ENCODE measurements at regions not wholly inside any gene's neighbourhood (a gene's known extent, or its start where the extent isn't known, plus 50 kb on each side); places are given as distances from the start of the nearest gene placed in this dataset.

DNA sequence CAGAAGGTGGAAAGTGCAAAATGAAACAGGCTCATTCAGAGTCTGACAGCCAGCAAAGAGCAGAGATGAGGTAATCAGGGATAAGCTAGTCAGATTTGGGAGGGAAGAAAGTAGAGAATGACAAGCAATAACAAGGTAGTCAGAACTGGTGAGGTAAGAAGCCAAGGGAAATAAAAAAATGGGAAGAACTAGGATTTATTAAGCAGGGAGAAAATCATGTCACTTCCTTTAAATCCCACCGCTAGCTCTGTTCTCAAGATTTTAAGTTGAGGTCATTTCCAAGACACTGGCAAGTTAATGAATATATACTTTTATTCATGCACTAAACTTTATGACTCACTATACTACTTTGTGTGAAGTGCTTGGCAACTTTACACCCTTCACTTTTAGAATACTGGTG lies 1106.8 kb downstream of the IGSF11 start:
- ChIA-PET CTCF (no interaction called here), POLR2A (no interaction called here)
- H3K4me1 Mint-ChIP-seq (ENCODE audit: low read depth, unreplicated experiment) = no peaks in the 10 kb centered on the region
- H3K27me3 Mint-ChIP-seq (ENCODE audit: insufficient read depth, unreplicated experiment) = no peaks in the 10 kb centered on the region
- no peaks in the 10 kb centered on the region for H3K36me3 Mint-ChIP-seq (ENCODE audit: insufficient read depth, unreplicated experiment)
- H3K4me1 ChIP-seq = no peaks in the 10 kb centered on the region
- no peak overlapping the region for H3K4me3 ChIP-seq (ENCODE audit: low read depth, low read length)
- TF ChIP-seq, protein P1, sequence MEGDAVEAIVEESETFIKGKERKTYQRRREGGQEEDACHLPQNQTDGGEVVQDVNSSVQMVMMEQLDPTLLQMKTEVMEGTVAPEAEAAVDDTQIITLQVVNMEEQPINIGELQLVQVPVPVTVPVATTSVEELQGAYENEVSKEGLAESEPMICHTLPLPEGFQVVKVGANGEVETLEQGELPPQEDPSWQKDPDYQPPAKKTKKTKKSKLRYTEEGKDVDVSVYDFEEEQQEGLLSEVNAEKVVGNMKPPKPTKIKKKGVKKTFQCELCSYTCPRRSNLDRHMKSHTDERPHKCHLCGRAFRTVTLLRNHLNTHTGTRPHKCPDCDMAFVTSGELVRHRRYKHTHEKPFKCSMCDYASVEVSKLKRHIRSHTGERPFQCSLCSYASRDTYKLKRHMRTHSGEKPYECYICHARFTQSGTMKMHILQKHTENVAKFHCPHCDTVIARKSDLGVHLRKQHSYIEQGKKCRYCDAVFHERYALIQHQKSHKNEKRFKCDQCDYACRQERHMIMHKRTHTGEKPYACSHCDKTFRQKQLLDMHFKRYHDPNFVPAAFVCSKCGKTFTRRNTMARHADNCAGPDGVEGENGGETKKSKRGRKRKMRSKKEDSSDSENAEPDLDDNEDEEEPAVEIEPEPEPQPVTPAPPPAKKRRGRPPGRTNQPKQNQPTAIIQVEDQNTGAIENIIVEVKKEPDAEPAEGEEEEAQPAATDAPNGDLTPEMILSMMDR (IDR thresholded peaks at IDR 0.05; ENCODE audit: insufficient read depth in 1 of 2, low read depth in 1 of 2, low read length in 1 of 2, severe bottlenecking in 1 of 2, unreplicated experiment in 1 of 2) = no peak
- no TSS peak for BruUV-seq (replicated peaks)
- no peak overlapping the region for H3K27ac Mint-ChIP-seq (ENCODE audit: unreplicated experiment)
- intact Hi-C loops (cut with micrococcal nuclease; ENCODE audit: unreplicated experiment) = no loop called here
- no peaks in the 10 kb centered on the region for H3K9me3 Mint-ChIP-seq (ENCODE audit: unreplicated experiment)
- no peaks in the 10 kb centered on the region for H3K27me3 ChIP-seq (replicated peaks; ENCODE audit: control insufficient read depth, insufficient read depth, low read length)
- no peaks in the 10 kb centered on the region for H3K36me3 ChIP-seq (ENCODE audit: control insufficient read depth, insufficient read depth, low read length)
- H3K4me3 Mint-ChIP-seq (ENCODE audit: unreplicated experiment) = no peak overlapping the region
- H3K9me3 ChIP-seq = no peaks in the 10 kb centered on the region
- no peak for DNase-seq

GRCh38 chr3:117928836-117929235 lies 1105.8 kb downstream of the IGSF11 start:
- CTCF ChIA-PET = no interaction called here
- no TSS peak for BruUV-seq (replicated peaks)
- Mint-ChIP-seq H3K4me3 (ENCODE audit: unreplicated experiment) (no peak overlapping the region), H3K27ac (ENCODE audit: unreplicated experiment) (no peak overlapping the region), H3K4me1 (ENCODE audit: low read depth, unreplicated experiment) (no peaks in the 10 kb centered on the region), H3K27me3 (ENCODE audit: insufficient read depth, unreplicated experiment) (no peaks in the 10 kb centered on the region), H3K9me3 (ENCODE audit: unreplicated experiment) (no peaks in the 10 kb centered on the region), H3K36me3 (ENCODE audit: insufficient read depth, unreplicated experiment) (no peaks in the 10 kb centered on the region)
- no peaks in the 10 kb centered on the region for H3K9me3 ChIP-seq
- no peaks in the 10 kb centered on the region for H3K36me3 ChIP-seq (ENCODE audit: control insufficient read depth, insufficient read depth, low read length)
- TF ChIP-seq, protein P1 (IDR thresholded peaks at IDR 0.05; ENCODE audit: insufficient read depth in 1 of 2, low read depth in 1 of 2, low read length in 1 of 2, severe bottlenecking in 1 of 2, unreplicated experiment in 1 of 2) = no peak
- POLR2A ChIA-PET = interaction anchor here (0.6 kb wide), 1 partner anchor 26 kb away, joined by 3 read pairs; no protein-coding TSS in a partner anchor
- no peak for DNase-seq
- intact Hi-C loops (cut with micrococcal nuclease; ENCODE audit: unreplicated experiment) = no loop called here
- no peak overlapping the region for H3K4me3 ChIP-seq (ENCODE audit: low read depth, low read length)
- H3K27me3 ChIP-seq (replicated peaks; ENCODE audit: control insufficient read depth, insufficient read depth, low read length) = no peaks in the 10 kb centered on the region
- no peaks in the 10 kb centered on the region for H3K4me1 ChIP-seq

- intact Hi-C loops (cut with micrococcal nuclease; ENCODE audit: unreplicated experiment) = no loop called here
- Mint-ChIP-seq H3K4me3 (ENCODE audit: unreplicated experiment) (no peak overlapping the region), H3K27ac (ENCODE audit: unreplicated experiment) (no peak overlapping the region), H3K36me3 (ENCODE audit: insufficient read depth, unreplicated experiment) (no peaks in the 10 kb centered on the region), H3K4me1 (ENCODE audit: low read depth, unreplicated experiment) (no peaks in the 10 kb centered on the region), H3K27me3 (ENCODE audit: insufficient read depth, unreplicated experiment) (no peaks in the 10 kb centered on the region), H3K9me3 (ENCODE audit: unreplicated experiment) (no peaks in the 10 kb centered on the region)
- no peaks in the 10 kb centered on the region for H3K27me3 ChIP-seq (replicated peaks; ENCODE audit: control insufficient read depth, insufficient read depth, low read length)
- H3K9me3 ChIP-seq = no peaks in the 10 kb centered on the region
- POLR2A ChIA-PET = no interaction called here
- no peak overlapping the region for H3K4me3 ChIP-seq (ENCODE audit: low read depth, low read length)
- H3K36me3 ChIP-seq (ENCODE audit: control insufficient read depth, insufficient read depth, low read length) = no peaks in the 10 kb centered on the region
- CTCF ChIA-PET = no interaction called here
- BruUV-seq (replicated peaks) = no TSS peak
- no peaks in the 10 kb centered on the region for H3K4me1 ChIP-seq
- no peak for DNase-seq
- TF ChIP-seq, protein P1 (IDR thresholded peaks at IDR 0.05; ENCODE audit: insufficient read depth in 1 of 2, low read depth in 1 of 2, low read length in 1 of 2, severe bottlenecking in 1 of 2, unreplicated experiment in 1 of 2) = no peak
These were observed 1102.2 kb downstream of the IGSF11 start for GRCh38 chr3:117932441-117932840.
